SW 1271 (cell line): ENCODE measurements at regions not wholly inside any gene's neighbourhood (a gene's known extent, or its start where the extent isn't known, plus 50 kb on each side); places are given as distances from the start of the nearest gene placed in this dataset.
"Not testable (repeated sequence)": the region's sequence is repeated elsewhere in the genome, so short reads cannot be mapped to it uniquely, and the experiment has no call there.

Source experiments
- DNase-seq, 2 experiments: peaks; one replicate each; lab custom pipeline; 2025; lab: John Stamatoyannopoulos, UW

- no peak for DNase-seq
These were observed 154.0 kb downstream of the MATN1 start for GRCh38 chr1:30569384-30569783.

DNA sequence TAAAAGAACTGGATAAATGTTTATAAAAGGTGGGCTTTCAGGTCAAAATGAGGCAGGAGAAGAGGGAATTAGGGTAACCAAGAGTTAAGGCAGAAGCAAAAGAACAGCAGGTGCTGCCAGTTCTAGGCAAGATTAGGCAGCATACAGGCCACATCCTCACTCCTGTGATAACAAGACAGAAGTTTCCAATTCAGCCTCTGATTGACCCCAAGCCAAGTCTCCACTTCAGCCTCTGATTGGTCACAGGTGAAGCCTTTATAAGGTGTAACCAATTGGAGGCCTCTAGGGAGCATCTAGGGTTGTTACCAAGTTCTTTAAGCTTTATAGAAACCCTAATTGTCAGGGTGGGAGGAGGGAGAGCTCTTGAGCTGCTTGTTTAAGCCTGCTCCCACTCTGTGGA lies 160.8 kb downstream of the MATN1 start:
- DNase-seq = no peak

DNA sequence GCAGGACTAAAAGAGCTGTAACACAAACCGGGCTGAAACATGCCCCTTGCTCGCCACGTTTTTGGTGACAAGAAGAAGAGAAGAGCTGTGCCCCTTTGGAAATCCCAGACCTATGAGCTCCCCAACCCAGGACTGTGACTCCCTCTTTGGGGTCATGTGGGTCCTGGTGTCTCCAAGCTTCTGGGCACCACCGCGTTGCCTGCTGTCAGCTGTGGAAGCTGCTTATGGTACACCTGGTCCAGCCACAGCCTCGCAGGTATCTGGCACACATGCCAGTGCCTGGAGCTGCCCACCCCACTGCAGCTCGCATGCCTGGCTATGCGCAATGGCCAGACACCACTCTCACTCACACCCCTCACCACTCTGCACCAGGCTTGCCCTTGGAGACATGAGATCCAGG lies 171.8 kb downstream of the MATN1 start:
- DNase-seq = no peak

DNA sequence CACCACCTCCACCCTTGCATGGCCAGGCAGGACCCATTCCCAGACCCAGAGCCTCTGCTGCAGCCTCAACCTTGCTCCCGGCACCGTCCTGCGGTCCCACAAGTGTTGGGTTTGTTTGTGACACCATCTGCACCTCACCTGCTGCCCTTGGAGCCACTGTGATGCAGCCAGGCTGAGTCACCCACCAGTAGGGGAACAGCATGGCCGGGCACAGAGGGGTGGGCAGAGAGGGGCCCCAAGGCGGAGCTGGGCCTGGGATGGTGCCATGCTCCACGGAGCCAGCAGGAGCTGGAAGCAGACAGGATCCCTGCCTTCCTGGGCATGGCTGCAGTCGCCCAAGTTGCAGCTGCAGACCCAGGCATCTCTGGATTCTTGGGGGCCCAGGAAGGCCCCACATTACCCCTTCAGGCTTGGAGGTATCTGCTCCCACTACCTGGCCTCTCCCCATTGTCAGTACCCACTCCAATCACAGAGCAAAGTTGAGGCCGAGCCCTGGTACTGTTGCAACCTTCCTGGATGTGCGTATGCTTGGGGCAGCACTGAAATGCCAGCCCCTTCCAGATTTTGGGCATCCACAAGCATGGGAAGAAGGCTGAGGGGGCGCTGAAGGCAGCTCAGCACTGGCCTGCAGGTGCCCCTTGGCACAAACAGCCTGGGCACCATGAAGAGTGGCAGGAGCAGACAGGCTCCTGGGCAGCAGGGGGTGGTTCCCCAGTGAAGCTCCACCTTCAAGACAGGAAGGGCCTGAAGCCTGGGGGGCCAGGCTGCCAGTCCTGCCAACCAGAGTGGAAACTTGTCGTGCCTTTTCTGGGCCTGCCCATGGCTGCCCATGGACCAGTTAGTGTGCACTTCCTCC lies 172.8 kb downstream of the MATN1 start:
- DNase-seq = no peak

GRCh38 chr1:30549872-30550271 lies 173.5 kb downstream of the MATN1 start:
- DNase-seq = not testable (repeated sequence)

GRCh38 chr1:30548294-30548693 lies 175.1 kb downstream of the MATN1 start:
- no peak for DNase-seq

DNA sequence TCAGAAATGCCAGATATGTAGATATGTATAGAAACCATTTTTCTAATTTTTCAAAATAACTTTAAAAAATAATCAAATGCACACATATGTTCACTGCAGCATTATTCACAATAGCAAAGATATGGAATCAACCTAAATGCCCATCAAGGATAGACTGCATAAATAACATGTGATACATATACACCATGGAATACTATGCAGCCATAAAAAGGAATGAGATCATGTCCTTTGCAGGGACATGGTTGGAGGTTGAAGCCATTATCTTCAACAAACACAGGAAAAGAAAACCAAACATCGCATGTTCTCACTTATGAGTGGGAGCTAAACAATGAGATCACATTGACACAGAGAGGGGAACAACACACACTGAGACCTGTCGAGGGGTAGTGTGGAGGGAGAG lies 176.1 kb downstream of the MATN1 start:
- not testable (repeated sequence) for DNase-seq

GRCh38 chr1:30545365-30545764 lies 178.0 kb downstream of the MATN1 start:
- no peak for DNase-seq

GRCh38 chr1:30541721-30542485 lies 181.5 kb downstream of the MATN1 start:
- DNase-seq = no peak

- DNase-seq = no peak
These were observed 182.7 kb downstream of the MATN1 start for GRCh38 chr1:30540611-30541192.

GRCh38 chr1:30539884-30540283 lies 183.5 kb downstream of the MATN1 start:
- DNase-seq = no peak

GRCh38 chr1:30538993-30539867 lies 184.2 kb downstream of the MATN1 start:
- DNase-seq = no peak

DNA sequence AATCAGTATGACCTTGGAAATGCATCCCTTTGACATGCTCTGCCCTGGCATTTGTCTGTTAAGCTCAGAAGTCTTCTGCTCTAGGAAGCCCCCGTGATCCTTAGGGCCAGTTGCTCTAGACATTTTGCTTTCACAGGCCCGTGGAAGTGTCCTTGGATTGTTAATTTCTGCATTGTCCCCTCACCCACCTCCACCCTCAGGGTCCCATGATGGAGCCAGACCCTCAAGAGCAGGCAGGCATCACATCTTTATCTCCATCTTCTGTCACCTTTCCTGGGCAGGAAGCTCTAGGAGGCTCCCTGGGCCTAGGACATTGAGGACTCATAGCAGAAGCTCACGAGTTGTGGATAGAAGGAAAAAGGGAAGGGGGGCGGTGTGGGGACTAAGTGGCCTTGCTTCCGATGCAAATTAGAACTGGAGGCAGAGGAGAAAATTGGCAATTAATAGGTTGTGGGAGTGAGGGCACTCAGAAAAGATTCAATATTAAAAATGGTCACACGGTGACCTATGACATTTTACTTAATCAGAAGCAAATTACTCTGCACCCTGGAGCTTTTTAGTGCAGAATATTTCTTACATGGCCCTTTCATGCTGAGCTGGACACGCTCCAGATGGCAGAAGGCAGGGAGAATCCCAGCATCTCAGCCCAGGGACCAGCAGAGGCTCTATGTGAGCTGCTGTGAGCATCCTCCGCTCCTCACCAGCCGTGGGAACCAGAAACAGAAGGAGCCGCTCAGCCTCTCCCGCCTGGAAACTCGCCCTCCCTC lies 185.0 kb downstream of the MATN1 start:
- DNase-seq = no peak

DNA sequence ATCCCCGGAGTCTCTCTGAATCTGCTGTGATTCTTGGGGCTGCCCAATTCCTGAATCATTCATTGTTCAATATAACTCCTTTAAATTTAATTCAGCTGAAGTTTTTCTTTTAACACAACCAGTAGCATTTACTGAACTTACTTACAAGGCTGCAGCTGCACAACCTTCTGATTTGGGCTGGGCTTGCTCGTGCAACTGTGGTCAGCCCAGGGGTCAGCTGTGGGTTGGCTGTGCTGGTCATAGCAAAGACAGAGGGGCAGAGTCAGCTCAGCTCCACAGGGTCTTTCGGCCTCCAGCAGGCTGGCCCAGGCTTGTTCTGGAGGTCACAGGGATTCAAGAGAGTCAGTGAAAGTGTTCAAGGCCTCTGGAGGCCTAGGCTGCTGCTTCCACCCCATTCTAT lies 186.1 kb downstream of the MATN1 start:
- no peak for DNase-seq

GRCh38 chr1:30536530-30536929 lies 186.9 kb downstream of the MATN1 start:
- no peak for DNase-seq

- DNase-seq = no peak
These were observed 187.6 kb downstream of the MATN1 start for GRCh38 chr1:30535595-30536325.

GRCh38 chr1:30534551-30534940 lies 188.8 kb downstream of the MATN1 start:
- DNase-seq = no peak

DNA sequence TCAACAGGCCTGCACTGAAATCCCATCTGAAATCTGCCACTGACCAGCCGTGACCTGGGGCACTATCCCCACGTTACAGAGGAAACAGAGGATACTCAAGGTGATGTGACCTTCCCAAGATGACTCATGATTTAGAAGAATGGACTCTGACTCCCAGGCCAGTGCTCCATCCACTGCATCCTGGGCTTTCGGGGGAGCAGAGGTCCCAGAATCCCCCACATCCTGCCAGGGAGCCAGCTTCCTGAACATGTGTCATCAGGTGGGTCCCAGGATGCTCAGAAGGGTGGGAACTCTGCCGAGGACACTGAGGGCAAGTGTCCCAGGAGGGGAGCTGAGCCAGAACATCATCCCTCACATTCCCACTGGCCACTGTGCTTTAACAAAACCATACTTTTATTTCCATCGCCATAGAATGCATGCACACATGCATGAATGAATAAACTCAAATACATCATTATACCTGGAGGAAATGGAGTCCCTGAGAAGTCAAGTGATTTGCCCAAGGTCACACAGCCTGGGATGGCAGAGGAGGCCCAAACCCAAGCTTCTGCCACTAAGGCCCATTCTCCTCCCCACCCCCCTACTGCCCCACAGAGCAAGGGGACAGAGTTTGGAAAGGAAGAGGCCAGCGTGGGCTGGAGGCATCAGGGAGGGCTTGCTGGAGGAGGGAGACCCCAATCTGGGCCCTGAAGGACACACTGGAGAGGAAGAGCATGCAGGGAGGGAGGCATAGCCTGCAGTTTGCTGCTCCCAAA lies 189.4 kb downstream of the MATN1 start:
- no peak for DNase-seq

DNA sequence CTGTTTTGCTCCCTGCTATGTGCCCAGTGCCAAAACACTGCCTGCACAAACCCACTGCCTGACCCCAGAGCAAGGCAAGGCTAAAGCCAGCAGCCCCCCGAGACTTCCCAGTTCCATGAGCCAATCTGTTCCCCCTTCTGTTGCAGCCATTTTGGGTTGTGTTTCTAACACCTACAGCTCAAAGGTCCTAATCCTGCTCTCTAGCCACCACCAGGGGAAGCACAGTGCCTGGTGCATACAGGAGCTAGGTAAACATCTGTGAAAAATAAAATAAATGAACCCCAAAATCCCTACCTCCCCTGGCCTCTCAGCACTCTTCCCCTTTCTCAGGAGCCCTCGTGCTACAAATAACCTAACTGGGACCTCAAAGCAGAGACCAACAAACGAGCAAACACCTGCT lies 190.2 kb downstream of the MATN1 start:
- DNase-seq = no peak

DNA sequence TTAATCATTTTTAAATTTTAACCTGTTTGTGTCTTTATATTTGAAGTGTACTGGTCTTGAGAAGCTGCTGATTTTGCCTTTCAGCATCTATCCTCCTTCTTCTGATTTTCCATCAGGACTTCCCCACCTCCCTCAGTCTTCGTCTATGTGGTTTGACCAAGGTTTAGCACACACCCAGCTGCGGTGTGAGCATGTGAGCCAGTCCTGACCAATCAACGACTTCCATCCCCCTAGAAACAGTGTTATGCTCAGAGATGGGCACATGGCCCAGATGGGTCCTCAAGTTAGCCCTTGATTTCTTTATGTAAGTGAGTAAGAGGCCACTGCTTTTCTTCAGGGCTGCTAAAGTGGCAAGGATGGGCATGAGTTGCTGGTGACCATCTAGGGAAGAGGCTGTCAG lies 190.8 kb downstream of the MATN1 start:
- DNase-seq = no peak
